ENCODE measurements at regions not wholly inside any gene's neighbourhood (a gene's known extent, or its start where the extent isn't known, plus 50 kb on each side); places are given as distances from the start of the nearest gene placed in this dataset.

GRCh38 chr5:5764246-5764645 lies 341.8 kb downstream of the ICE1 start:
- H3K9me3 ChIP-seq = no peaks in the 10 kb centered on the region
- no peaks in the 10 kb centered on the region for H3K4me1 ChIP-seq
- no peaks in the 10 kb centered on the region for H3K36me3 ChIP-seq
- no peak for DNase-seq (ENCODE audit: low spot score in 2 of 2)
- H3K27ac ChIP-seq = no peak overlapping the region
- intact Hi-C loops (cut with DNase I; ENCODE audit: low total_unique reads) = no loop called here
- TF ChIP-seq POLR2AphosphoS5 (IDR thresholded peaks at IDR 0.05) (no peak), POLR2A (IDR thresholded peaks at IDR 0.05) (no peak)
- TF ChIP-seq, protein P1, sequence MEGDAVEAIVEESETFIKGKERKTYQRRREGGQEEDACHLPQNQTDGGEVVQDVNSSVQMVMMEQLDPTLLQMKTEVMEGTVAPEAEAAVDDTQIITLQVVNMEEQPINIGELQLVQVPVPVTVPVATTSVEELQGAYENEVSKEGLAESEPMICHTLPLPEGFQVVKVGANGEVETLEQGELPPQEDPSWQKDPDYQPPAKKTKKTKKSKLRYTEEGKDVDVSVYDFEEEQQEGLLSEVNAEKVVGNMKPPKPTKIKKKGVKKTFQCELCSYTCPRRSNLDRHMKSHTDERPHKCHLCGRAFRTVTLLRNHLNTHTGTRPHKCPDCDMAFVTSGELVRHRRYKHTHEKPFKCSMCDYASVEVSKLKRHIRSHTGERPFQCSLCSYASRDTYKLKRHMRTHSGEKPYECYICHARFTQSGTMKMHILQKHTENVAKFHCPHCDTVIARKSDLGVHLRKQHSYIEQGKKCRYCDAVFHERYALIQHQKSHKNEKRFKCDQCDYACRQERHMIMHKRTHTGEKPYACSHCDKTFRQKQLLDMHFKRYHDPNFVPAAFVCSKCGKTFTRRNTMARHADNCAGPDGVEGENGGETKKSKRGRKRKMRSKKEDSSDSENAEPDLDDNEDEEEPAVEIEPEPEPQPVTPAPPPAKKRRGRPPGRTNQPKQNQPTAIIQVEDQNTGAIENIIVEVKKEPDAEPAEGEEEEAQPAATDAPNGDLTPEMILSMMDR (IDR thresholded peaks at IDR 0.05) = no peak
- H3K4me3 ChIP-seq = no peak overlapping the region
- H3K27me3 ChIP-seq = no peaks in the 10 kb centered on the region

- no peaks in the 10 kb centered on the region for H3K36me3 ChIP-seq
- no peaks in the 10 kb centered on the region for H3K27me3 ChIP-seq
- DNase-seq (ENCODE audit: low spot score in 2 of 2) = no peak
- no peaks in the 10 kb centered on the region for H3K4me1 ChIP-seq
- H3K27ac ChIP-seq = no peak overlapping the region
- TF ChIP-seq POLR2AphosphoS5 (IDR thresholded peaks at IDR 0.05) = no peak
- no peak for TF ChIP-seq POLR2A (IDR thresholded peaks at IDR 0.05)
- H3K9me3 ChIP-seq = no peaks in the 10 kb centered on the region
- no peak overlapping the region for H3K4me3 ChIP-seq
- intact Hi-C loops (cut with DNase I; ENCODE audit: low total_unique reads) = no loop called here
These were observed 334.3 kb downstream of the ICE1 start for GRCh38 chr5:5756762-5757161.

DNA sequence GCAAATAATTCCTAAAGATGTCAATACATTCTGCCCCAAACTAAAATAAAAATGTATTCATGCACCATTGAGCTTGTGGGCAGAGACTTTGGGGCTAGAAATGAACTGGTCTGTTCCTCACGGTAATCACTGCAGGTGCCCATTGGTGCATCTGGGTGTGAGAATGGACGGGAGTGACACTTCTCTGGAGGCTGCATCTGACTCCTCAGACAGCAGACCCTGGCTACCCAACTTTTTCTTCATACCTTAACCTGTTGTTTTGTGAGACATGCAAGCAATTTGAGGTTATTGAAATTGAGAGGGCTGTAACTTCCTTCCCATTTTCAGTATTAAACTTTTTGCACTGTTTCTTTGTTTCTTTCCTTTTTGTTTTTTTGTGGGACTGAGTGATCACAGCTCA lies 333.4 kb downstream of the ICE1 start:
- Histone ChIP-seq H3K27ac (no peak overlapping the region), H3K4me1 (no peaks in the 10 kb centered on the region), H3K4me3 (no peak overlapping the region), H3K9me3 (no peaks in the 10 kb centered on the region), H3K27me3 (no peaks in the 10 kb centered on the region), H3K36me3 (no peaks in the 10 kb centered on the region)
- intact Hi-C loops (cut with DNase I; ENCODE audit: low total_unique reads) = no loop called here
- no peak for TF ChIP-seq POLR2AphosphoS5 (IDR thresholded peaks at IDR 0.05)
- no peak for DNase-seq (ENCODE audit: low spot score in 2 of 2)

DNA sequence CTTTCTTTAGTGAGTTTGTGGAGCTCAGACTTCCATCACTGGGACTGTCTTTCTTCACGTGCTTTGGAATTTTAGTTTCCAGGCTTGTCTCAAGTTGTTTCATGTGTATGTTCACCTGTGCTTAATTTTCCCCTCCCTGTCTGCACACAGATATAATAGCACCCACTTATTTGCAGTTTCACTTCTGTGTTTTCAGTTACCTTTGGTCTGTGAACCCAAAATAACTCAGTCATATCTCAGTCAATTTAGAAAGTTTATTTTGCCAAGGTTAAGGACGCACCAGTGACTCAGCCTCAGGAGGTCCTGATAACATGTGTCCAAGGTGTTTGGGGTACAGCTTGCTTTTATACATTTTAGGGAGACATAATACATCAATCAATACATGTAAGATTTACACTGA lies 330.4 kb downstream of the ICE1 start:
- no peaks in the 10 kb centered on the region for H3K27me3 ChIP-seq
- intact Hi-C loops (cut with DNase I; ENCODE audit: low total_unique reads) = no loop called here
- no peak overlapping the region for H3K27ac ChIP-seq
- DNase-seq (ENCODE audit: low spot score in 2 of 2) = no peak
- H3K36me3 ChIP-seq = no peaks in the 10 kb centered on the region
- no peak for TF ChIP-seq POLR2AphosphoS5 (IDR thresholded peaks at IDR 0.05)
- TF ChIP-seq, protein P1 (IDR thresholded peaks at IDR 0.05) = no peak
- no peak for TF ChIP-seq POLR2A (IDR thresholded peaks at IDR 0.05)
- no peaks in the 10 kb centered on the region for H3K9me3 ChIP-seq
- no peak overlapping the region for H3K4me3 ChIP-seq
- H3K4me1 ChIP-seq = no peaks in the 10 kb centered on the region

DNA sequence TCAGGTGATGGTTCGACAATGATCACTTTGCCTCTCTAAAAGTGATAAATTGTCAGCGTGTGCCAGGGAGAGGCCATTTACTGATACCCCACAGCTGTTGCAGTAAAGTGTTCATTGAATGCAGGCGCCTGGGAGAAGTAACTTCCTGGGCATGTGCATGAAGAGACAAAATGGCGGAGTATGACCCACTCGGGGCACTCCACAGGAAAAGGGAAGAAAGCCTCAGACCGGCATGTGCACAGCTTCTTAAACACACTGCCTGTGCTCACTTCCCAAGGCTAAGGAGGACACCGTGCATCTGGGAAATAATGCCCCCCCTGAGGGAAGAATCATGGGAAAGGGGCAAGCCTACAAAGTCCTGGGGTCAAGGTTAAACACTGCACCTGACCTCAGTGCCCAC lies 329.5 kb downstream of the ICE1 start:
- Histone ChIP-seq H3K36me3 (no peaks in the 10 kb centered on the region), H3K4me1 (no peaks in the 10 kb centered on the region), H3K27ac (no peak overlapping the region), H3K9me3 (no peaks in the 10 kb centered on the region), H3K27me3 (no peaks in the 10 kb centered on the region), H3K4me3 (no peak overlapping the region)
- intact Hi-C loops (cut with DNase I; ENCODE audit: low total_unique reads) = no loop called here
- DNase-seq (ENCODE audit: low spot score in 2 of 2) = no peak
- TF ChIP-seq, protein P1 (IDR thresholded peaks at IDR 0.05) = no peak
- TF ChIP-seq POLR2AphosphoS5 (IDR thresholded peaks at IDR 0.05) = no peak
- TF ChIP-seq POLR2A (IDR thresholded peaks at IDR 0.05) = no peak

- Histone ChIP-seq H3K27ac (no peak overlapping the region), H3K4me1 (no peaks in the 10 kb centered on the region), H3K36me3 (no peaks in the 10 kb centered on the region), H3K27me3 (no peaks in the 10 kb centered on the region), H3K4me3 (no peak overlapping the region), H3K9me3 (no peaks in the 10 kb centered on the region)
- no peak for DNase-seq (ENCODE audit: low spot score in 2 of 2)
- intact Hi-C loops (cut with DNase I; ENCODE audit: low total_unique reads) = no loop called here
- TF ChIP-seq POLR2A (IDR thresholded peaks at IDR 0.05) = no peak
- no peak for TF ChIP-seq POLR2AphosphoS5 (IDR thresholded peaks at IDR 0.05)
- TF ChIP-seq, protein P1 (IDR thresholded peaks at IDR 0.05) = no peak
These were observed 329.0 kb downstream of the ICE1 start for GRCh38 chr5:5751498-5751897.

Data from breast epithelium (tissue), 4 donors.